ENCODE measurements at regions not wholly inside any gene's neighbourhood (a gene's known extent, or its start where the extent isn't known, plus 50 kb on each side); places are given as distances from the start of the nearest gene placed in this dataset.

DNA sequence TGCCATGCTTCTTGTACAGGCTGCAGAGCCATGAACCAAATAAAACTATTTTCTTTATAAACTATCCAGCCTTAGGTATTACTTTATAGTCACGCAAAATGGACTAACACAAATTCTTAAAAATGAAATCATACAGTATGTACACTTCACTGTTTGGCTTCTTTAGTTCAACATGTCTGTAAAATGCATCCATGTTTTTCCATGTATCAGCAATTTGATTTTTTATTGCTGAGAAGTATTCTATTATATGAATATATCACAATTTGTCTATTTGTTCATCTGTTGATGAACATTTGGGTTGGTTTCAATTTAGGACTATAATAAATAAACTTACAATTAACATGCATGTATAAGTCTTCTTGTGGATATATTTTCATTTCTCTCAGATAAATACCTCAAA, 182.1 kb downstream of the SCG2 start:
- intact Hi-C loops (cut with DNase I): no loop called here
- DNase-seq (ENCODE audit: low spot score): no peak

DNA sequence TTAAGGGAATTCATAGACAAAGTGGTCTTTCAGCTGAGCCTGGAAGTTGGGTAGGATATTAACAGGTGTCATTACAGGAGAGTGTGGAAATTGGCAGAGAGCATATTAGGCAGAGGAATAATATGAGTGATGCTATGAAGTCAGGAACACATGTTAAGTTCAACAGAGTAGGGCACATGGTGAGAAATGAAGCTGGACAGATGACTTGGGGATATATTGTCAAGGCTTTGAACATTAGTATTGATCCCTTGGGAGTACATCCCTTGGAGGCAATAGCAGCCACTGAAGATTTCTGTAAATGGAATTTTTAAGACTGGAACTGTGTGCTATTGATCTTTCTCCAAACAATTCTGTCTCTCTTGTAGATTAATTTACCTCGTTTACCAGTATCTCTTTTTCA, 170.7 kb downstream of the SCG2 start:
- no peak for DNase-seq (ENCODE audit: low spot score)
- intact Hi-C loops (cut with DNase I): no loop called here

DNA sequence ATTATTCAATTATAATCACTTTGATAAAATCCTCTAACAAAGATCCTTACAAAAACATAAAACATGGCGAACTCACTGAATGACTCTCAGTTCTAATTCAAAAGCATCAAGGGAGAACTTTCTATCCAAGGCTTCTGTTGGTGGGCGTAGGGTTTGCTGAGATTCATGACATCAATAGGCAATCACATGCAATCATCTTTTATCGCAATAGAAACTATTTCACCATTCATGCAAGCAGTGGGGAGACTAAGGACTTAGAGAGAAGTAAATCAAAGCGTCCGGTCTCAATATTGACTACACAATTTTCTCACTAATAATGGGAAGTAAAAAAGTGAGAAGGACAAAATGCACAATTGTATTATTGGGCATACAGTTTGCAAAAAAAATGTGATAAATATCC, 168.7 kb downstream of the SCG2 start:
- DNase-seq (ENCODE audit: low spot score): no peak
- intact Hi-C loops (cut with DNase I): no loop called here

DNA sequence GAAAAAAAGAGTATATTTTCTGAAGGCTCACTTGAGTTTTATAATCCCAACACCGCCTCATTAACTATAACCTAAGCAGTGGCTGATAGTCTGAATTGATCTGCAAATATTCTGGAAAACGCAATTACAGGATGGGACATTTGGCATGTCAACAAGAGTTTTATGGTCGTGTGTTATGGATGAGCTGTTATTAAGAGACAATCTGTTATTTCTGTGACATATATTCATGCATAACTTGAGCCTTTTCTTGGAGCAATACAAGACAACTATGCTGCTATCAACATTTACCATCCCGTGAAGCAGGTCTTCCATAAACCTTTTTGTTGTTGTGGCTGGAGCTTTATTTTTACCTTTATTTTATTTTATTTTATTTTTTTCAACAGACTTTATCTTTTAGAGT, 164.4 kb downstream of the SCG2 start:
- no peak for DNase-seq (ENCODE audit: low spot score)
- intact Hi-C loops (cut with DNase I): no loop called here

DNA sequence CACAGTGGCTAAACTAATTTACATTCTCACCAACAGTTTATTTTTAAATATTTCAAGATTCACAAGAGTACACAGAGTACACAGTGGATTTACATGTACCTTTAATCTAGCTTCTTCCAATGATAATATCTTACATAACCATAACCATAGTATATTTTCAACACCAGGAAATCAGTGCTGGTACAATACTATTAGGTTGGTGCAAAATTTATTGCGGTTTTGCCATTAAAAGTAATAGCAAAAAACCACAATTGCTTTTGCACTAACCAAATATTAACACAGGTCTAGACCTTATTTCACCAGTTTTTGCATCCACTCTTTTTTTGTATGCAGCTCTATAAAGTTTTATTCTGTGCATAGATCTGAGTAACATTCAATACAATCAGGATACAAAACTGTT, 163.0 kb downstream of the SCG2 start:
- intact Hi-C loops (cut with DNase I): no loop called here
- no peak for DNase-seq (ENCODE audit: low spot score)

DNA sequence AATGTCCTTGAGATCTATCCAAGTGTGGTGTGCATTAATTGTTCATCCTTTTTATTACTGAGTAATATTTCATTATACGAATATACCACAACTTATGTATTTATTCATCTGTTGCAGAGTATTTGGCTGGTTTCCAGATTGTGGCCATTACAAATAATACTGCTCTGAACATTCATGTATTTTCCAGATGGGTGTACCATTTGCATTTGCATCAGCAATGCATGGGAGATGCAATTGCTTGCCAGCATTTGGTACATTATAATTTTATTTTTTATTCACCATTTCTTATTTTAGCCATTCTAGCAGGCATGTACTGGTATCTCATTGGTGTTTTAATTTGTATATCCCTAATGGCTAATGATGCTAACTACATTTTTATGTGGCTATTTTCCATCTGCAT, 162.4 kb downstream of the SCG2 start:
- DNase-seq (ENCODE audit: low spot score): no peak
- intact Hi-C loops (cut with DNase I): no loop called here

DNA sequence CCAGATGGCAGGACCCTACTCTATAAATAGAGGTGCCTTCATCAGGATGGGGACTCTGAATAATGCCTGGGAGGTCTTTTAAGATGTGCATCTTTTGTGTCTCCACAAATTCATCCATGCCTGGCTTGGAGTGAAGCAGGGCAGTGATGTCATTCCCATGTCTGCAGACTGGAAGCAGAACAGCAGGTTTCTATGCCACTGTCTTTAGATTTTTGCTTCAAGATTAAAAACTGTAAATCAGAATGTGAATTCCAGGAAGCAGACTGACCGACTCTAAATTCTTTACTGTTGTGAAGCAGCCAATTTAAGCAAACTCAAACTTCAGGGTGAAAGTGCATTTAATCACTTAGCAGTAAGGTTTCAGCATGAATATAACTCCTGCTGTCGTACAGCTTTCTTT, 159.3 kb downstream of the SCG2 start:
- no peak for DNase-seq (ENCODE audit: low spot score)
- intact Hi-C loops (cut with DNase I): no loop called here

DNA sequence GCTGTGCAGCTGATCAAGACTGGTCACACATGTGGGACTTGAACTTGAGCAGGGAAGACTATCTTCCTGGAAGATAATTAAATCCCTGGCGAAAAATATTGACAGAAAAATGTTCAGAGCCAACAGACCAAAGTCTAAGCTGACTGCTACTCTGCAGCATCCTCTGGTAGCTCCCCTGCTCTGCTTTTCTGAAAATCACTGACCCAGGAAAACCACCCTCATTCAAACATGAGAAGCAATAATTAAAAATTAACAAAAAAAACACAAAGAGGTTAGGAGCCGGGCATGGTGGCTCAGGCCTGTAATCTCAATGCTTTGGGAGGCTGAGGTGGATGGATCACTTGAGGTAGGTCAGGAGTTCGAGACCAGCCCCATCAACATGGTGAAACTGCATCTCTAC, 151.9 kb downstream of the SCG2 start:
- no peak for DNase-seq (ENCODE audit: low spot score)
- intact Hi-C loops (cut with DNase I): no loop called here

DNA sequence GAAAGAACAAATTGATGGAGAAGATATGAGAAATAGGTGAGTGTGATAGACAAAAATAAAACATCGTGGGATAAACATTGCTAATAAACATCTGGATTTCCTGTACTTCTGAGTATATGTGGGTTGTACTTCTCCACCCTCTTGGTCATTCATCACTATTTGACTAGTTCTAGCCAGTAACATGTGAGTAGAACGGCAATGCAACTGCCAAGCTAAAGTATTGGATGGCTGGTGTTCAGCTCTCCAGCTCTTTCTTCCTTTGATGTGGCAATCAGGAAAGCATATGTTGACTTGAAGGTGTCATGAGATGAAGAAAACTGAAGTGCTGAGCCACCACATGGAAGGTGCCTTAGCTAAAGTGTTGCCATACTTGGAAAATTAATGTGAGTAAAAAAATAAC, 144.9 kb downstream of the SCG2 start:
- intact Hi-C loops (cut with DNase I): no loop called here
- no peak for DNase-seq (ENCODE audit: low spot score)

DNA sequence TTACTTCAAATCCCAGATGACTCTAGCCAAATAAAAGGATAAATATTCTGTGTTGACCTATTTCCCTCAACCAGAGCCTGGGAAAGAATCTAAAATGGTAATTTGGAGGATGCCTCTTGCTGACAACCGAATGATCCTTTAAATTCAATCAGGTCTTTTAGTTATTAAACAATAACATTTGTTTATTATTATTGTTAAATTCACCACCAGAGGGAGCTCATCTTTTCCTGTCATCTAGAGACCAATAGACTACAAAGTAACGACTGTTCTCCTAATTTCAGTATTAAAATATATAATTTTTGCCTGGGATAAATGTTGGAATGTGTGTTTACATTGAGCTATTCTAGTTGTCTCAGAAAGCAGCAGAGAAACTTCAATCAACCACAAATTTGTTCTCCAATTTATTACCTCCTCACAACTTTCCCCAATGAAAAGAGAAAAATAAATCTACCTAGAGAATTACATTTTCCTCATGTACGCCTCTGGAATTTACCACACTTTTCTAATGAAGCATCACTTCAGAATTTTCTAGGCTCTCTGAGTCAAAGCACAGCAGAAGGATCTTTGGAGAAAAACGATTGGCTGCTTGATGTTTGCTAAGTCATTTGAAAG, 142.7 kb downstream of the SCG2 start:
- DNase-seq (ENCODE audit: low spot score): no peak
- intact Hi-C loops (cut with DNase I): no loop called here

DNA sequence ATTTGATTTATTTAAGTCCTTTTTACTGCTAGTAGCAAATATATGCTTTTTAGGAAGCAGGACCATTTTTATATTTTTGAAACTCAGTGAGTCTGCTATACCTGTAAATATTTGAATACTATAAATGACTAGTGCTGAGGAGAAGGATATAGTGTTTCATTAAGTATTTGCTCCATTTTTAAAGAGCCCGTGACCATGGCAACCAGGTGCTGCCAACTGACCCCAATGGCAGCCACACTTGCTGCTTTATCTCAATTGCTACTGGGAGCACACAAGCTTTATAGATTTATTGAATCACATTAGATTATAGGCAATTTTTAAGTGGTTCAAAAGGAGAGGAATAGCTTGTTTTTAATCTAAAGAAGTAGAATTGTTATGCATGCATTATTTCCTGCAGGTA, 142.0 kb downstream of the SCG2 start:
- intact Hi-C loops (cut with DNase I): no loop called here
- no peak for DNase-seq (ENCODE audit: low spot score)

DNA sequence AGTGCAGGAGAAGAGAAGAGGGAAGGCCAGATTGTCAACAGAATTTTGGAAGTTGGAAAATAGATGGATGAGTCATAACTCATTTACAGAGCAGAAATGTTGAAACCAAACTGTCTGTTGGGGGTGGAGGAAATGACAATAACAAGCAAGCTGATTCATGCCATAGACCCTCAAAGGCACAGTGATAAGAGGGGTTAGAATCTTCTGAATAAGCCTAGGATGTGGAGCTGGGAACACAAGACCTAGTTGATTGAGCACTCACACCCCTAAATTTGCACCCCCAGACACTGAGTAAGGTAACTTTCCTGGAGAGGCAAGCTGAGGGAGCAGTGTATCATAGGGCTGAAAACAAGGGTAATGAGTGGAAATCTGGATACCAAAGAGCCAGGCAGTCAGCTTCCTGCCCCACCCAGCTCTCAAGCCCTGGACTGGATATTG, 141.4 kb downstream of the SCG2 start:
- no peak for DNase-seq (ENCODE audit: low spot score)
- intact Hi-C loops (cut with DNase I): no loop called here

DNA sequence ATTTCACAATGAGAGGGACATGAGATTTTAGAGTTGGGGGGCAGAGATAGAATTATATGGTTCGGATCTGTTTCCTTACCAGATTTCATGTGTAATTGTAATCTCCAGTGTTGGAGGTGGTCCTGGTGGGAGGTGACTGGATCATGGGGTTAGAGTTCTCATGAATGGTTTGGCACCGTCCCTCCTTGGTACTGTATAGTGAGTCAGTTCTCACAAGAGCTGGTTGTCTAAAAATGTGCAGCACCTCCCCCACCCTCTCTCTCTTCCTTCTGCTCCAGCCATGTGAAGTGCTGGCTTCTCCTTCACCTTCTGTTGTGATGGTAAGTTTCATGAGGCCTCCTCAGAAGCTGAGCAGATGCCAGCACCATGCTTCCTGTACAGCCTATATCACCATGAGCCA, 138.1 kb downstream of the SCG2 start:
- intact Hi-C loops (cut with DNase I): no loop called here
- DNase-seq (ENCODE audit: low spot score): no peak

DNA sequence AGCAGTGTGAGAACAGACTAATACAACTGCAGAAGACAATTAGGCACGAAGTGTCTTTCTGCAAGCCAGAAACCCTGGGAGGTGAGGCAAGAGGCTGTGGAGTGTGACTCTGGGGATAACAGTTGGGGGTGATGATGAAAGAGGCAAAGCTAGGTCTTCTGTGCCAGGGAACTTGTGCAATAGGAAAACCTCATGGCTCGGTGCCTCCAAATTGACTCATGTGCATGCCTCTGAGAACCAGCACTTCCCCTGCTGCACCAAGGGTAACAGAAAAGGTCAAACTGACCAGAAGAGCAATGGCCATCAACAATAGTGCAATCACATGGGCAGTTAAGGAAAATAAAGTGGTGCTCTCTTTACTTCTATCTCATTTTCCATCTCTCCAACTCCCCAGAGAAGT, 136.4 kb downstream of the SCG2 start:
- peak; percentile 93 for DNase-seq (ENCODE audit: low spot score)
- intact Hi-C loops (cut with DNase I): no loop called here

DNA sequence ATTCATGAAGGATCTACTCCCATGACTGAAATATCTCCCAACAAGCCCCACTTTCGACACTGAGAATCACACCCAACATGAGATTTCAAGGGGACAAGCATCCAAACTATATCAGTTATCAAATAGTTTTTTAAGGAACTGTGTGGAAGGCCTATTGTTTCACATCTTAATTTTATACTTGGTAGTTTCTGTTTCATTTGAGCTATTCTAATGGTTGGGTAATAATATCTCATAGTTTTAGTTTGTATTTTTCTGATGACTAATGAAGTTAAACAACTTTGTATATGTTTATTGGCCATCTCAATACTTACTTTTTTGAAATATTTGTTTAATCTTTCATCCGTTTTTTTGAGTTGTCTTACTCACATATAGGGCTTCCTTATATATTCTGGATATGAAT, 135.0 kb downstream of the SCG2 start:
- no peak for DNase-seq (ENCODE audit: low spot score)
- intact Hi-C loops (cut with DNase I): no loop called here

DNA sequence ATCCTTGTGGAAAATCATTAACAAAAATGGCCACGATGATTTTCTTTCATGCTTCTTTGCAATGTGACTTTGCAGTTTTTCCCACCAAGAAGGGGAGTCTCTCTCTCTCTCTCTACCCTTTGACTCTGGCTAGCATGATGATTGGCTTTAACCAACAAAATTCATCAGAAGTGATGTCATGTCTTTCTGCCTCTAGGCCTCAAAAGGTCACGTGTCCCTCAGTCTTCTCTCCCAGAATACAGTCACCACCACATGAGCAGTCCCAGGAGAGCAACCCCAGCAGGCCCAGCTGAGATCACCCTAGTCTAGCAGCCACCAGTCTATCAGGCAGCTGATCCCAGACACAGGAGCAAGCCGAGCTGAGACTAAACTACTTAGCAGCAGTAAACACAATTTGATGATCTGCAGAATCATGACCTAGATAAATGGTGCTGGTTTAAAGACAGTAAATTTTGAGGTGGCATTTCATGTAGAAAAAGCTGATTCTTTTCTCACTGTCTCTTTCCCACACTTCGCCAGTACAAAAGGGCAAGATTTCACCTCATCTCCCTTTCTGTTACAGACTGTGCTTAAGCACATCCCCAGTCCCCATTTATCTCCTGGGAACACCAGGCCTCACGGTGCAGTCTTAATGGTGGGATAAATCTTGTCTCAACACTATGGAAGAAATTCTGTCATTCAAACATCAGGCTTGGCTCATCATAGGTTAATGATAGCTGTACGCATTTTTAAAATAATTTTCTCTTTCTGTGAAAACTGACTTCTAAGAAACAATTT, 132.7 kb downstream of the SCG2 start:
- peak; percentile 89 for DNase-seq (ENCODE audit: low spot score)
- intact Hi-C loops (cut with DNase I): loop anchor here in 1 of 2 donors (10.0 kb wide), 1 partner anchor 205 kb away; no protein-coding TSS in a partner anchor

DNA sequence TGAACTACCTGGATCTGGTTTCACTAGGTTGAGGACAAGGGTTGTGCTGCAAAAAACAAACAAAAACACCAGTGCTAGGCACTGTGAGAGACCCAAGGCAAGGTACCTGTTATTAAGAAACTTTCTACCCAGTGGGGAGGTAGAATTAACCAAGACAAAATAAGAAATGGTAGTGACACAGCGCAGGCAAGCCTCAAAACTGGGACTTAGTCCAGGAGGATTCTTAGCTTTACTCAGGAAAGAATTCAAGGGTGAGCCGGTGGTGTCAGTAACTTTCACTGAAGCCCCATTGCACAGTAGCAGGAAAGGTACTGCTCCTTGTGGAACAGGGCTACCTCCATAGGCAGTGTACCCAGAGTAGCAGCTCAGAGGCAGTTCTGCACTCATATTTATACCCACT, 131.6 kb downstream of the SCG2 start:
- intact Hi-C loops (cut with DNase I): loop anchor here in 1 of 2 donors (10.0 kb wide), 1 partner anchor 204 kb away; no protein-coding TSS in a partner anchor
- DNase-seq (ENCODE audit: low spot score): no peak

DNA sequence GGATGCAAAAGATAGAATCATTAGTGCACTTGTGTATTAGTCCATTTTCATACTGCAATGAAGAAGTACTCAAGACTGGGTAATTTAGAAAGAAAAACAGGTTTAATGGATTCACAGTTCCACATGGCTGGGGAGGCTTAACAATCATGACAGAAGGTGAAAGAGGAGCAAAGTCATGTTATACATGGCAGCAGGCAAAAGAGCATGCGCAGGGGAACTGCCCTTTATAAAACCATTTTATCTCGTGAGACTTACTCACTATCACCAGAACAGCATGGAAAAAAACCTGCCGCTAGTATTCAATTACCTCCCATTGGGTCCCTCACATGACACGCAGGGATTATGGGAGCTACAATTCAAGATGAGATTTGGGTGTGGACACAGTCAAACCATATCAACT, 129.4 kb downstream of the SCG2 start:
- no peak for DNase-seq (ENCODE audit: low spot score)
- intact Hi-C loops (cut with DNase I): loop anchor here in 1 of 2 donors (10.0 kb wide), 1 partner anchor 202 kb away; no protein-coding TSS in a partner anchor

DNA sequence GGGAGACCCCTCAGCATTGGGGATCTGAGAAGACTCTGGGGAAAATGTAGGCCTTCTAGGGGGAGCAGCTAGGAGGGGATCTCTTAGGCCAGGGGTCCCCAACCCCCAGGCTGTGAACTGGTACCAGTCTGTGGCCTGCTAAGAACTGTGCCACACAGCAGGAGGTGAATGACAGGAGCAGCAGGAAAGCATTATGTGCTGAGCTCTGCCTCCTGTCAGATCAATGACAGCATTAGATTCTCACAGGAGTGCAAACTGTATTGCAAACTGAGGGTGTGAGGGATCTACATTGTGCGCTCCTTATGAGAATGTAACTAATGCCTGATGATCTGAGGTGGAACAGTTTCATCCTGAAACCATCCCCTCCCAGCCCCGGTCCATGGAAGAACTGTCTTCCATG, 127.3 kb downstream of the SCG2 start:
- intact Hi-C loops (cut with DNase I): loop anchor here in 1 of 2 donors (10.0 kb wide), 1 partner anchor 200 kb away; no protein-coding TSS in a partner anchor

DNA sequence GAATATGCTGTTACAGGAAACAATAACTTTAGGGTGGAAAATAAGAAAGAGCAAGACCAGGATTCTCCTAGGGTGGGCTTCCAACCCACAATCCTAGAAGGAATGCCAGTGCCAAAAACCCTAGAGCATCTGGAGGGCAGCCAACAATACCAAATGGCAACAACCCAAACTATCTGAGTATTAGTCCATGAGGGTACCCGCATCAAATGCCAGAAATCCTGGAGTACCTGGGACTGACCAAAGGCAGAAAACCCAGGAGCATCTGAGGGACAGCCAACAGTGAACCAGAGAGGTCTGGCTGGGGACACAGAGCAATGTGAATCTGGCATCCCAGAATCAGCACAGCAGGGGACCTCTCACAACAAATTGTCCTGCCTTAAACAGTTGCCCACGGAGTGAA, 126.3 kb downstream of the SCG2 start:
- DNase-seq (ENCODE audit: low spot score): no peak
- intact Hi-C loops (cut with DNase I): loop anchor here in 1 of 2 donors (10.0 kb wide), 1 partner anchor 199 kb away; no protein-coding TSS in a partner anchor

More for the DNA sequence above, 127.3 kb downstream of the SCG2 start:
- DNase-seq (ENCODE audit: low spot score): no peak

DNA sequence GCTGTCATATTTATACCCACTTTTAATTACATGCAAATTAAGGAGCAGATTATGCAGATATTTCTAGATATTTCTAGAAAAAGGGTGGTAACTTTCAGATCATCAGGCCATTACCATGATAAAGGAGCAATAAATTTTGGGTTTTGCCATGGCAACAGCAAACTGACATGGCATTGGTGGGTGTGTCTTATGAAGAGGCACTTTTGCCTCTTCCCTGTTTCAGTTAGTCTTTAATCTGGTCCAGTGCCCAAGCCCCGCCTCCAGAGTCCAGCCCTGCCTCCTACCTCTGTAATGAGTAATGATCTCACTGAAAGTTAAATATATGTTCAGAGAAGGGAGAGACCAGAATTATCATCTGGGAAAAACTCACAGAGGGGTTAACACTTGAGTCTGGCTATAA, 124.8 kb downstream of the SCG2 start:
- intact Hi-C loops (cut with DNase I): loop anchor here in 1 of 2 donors (10.0 kb wide), 1 partner anchor 197 kb away; no protein-coding TSS in a partner anchor
- no peak for DNase-seq (ENCODE audit: low spot score)

All from posterior vena cava (tissue), 2 donors.